ENCODE measurements at regions not wholly inside any gene's neighbourhood (a gene's known extent, or its start where the extent isn't known, plus 50 kb on each side); places are given as distances from the start of the nearest gene placed in this dataset.

DNA sequence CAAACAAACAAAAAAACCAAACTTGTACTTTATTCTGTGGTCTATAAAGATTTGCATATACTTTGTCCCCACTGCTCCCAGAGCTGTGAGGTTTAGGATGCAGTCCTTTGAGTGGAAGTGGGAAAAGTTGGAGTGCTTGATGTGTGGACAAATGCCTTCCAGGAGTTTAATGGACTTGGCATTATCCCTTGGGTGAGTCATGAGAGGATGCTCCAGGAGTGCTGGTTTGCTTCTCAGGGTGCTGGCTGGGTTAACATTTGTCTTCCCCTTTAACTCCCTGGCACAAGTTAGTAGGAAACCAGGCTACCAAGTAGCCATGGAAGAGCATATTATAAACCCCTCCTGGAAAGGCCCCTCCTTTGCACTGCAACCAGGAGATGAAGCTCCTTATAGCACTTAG, 417.4 kb upstream of the RIOK2 start:
- no peak for DNase-seq (ENCODE audit: low spot score)

DNA sequence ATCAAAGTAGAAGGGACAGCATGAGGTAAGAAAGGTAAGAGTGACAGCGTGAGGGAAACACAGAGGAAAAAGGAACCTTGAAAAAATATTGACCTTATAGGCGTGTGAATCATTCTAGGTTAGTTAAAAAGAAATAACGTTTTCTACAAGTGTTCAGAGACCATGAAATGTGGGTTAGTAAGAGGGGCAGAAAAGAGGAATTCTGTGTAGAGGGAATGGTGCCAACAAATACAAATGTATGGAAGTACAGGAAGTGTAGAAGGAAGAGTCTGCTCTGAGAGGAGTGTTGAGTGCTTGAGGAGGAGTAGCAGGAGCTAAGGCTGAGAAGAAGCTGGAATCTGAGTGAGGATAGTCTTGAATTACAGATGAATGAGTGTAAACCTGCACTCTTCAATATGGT, 418.6 kb upstream of the RIOK2 start:
- DNase-seq (ENCODE audit: low spot score): no peak

DNA sequence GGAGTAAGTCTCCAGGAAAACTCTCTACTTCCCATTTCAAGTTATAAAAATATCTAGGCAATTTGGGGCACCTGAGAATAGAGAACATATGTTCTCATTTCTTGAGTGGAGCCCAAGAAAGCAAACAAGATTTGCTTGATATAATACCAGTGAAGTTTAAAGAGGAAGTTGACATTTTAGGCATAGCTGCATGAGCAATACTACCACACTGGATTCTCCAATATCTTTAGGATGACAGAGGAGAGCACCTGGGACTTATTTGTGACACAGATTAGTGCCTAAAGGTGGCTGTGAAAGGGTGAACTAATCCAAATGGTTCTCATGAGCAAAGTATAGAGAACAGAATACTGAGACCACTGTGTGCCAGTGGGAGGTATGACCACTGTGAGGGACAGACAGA, 423.5 kb upstream of the RIOK2 start:
- DNase-seq (ENCODE audit: low spot score): no peak

DNA sequence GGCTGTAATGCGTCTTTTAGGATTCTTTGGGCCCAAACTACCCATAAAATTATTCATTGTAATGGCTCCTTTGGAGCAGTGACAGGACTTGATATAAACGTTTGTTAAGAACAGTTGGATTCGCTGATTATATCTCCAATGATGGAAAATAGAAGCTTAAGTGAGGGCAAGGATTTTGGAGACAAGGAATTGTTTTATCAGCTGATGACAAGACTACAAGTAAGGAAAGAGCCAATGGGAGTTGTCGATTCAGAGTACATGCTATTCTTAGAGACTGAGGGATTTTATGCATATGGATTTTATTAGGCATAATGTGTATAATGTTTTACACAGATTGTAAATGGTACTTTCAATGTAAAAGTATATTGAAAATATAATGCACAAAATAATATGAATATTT, 425.5 kb upstream of the RIOK2 start:
- no peak for DNase-seq (ENCODE audit: low spot score)

DNA sequence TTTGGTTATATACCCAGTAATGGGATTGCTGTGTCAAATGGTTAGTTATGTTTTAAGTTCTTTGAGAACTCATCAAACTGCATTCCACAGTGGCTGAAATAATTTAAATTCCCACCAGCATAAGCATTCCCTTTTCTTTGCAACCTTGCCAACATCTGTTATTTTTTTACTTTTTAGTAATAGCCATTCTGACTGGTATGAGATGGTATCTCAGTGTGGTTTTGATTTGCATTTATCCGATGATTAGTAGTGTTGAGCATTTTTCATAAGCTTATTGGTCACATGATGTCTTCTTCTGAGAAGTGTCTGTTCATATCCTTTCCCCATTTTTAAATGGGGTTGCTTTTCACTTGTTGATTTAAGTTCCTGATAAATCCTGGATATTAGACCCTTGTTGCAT, 435.7 kb upstream of the RIOK2 start:
- no peak for DNase-seq (ENCODE audit: low spot score)

DNA sequence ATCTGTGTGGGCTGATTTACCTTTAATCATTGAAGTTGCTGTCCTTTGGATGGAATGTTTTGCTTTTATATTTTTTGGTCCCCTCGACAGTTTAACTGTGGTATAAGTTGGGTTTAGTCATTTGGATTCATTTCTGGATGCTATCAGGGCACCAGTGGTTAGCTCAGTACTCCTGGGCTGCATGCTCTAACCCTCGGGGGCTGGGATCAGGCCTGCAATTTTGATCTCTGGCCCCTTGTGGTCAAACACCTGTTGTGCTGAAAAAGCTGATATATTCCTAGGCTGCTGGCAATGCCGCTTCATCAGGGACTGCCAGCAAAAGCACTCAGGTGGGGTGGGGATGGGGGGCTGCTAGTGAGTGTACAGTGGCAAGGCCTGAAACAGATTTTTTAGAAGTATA, 440.4 kb upstream of the RIOK2 start:
- no peak for DNase-seq (ENCODE audit: low spot score)

DNA sequence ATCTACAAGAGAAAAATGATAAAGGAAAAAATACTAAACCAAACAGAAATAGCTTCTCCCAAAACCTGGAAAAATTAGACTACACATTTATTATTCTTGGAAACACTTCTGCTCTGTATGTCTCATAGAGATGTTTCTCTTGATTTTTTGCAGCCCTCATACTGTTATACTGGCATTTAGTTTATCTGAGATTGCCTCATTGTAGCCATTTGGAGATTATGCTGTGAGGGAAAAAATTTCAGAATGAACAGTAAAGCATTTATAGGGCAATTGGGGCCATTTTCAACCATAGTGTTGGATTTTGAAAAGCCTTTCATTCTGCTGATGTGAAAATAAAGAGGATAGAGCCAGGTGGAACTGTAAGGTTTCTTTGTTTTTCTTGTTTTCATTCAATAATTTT, 441.8 kb upstream of the RIOK2 start:
- no peak for DNase-seq (ENCODE audit: low spot score)

DNA sequence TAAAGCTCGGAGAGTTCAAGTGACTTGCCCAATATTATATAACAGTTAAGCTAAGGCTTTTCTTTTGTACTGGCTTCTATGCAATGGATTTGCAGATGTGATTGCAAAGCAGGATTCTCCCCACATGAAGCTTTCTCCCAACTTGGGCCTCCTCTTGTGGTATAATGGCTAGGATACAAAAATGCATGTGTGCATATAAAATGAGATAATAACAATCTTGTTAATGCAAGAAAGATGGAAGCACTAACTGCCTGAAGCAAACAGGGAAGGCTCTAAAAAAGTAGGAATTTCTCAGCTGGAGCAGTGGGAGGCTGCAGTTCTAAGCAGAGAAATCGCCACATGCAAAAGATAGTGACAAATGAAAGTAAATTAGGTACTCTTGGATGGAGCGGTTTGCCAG, 444.2 kb upstream of the RIOK2 start:
- no peak for DNase-seq (ENCODE audit: low spot score)

DNA sequence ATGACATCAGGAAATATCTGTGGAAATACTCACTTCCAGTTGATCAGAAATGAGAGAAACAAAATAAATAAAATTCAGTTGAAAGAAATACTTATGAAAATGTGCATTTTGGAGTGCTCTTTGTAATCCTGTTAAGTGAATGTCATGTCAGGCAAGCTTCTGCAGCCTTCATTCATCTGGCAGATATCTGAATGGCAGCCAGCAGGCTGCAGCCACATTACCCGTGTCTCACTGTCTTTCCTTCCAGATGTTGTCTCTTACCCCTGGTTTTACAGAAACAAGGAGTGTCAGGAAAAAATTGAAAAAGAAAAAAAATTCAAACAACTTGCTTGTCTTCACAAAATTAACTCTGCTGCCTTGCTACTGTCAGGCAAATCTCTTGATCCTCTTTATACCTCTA, 445.0 kb upstream of the RIOK2 start:
- DNase-seq (ENCODE audit: low spot score): no peak

DNA sequence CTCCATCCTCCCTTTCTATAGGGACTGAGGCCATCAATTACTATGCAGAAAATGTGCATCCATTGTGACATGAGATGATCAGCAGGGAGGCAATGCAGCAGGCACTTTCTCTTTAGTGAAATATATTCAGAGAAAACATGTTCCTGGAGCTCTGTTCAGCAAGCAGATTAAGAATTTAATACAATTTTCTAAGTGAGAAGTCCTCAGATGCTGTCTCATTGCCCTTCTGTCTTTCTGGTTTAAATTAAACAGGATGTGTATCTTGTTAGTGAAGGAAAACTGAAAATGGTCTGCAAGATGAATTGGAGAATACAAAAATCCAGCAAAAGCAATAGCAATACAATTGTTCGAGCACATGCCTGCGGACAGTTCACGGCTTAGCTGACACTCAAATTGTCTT, 445.8 kb upstream of the RIOK2 start:
- DNase-seq (ENCODE audit: low spot score): peak; percentile 3

DNA sequence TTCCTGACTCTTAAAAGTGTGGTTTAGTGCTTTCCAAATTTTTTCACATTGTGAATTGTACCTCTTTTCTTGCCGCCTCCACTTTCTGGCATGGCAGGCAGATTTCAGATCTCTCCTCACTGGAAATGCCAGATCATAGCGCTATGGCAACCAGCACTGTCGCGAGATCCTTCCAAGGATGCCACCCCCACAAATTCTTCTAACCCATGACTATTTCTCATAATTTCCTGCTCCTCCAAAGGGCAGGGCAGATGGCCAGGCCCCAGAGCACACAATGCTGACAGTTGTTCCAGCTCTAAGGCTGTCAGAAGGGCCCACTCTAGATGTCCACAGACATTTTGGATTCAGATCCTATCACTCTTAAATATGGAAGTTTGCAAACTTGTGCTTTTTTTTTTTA, 446.2 kb upstream of the RIOK2 start:
- peak; percentile 48 for DNase-seq (ENCODE audit: low spot score)

DNA sequence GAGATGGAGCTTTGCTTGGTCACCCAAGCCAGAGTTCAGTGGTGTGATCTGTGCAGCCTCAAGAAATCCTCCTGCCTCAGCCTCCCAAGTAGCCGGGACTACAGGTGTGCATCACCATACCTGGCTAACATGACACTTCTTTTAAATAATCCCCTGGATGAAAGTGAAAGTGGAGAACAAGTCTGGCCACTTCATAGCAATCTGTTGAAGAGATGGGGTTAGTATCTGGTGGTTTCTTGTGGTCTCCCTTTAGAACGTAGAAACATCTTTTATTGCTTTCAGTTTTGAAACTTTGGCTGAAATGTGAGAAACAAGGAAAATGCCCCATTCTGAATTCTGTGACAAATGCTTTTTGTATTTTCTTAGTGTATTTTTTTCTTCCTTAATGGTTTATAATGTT, 452.5 kb upstream of the RIOK2 start:
- no peak for DNase-seq (ENCODE audit: low spot score)

DNA sequence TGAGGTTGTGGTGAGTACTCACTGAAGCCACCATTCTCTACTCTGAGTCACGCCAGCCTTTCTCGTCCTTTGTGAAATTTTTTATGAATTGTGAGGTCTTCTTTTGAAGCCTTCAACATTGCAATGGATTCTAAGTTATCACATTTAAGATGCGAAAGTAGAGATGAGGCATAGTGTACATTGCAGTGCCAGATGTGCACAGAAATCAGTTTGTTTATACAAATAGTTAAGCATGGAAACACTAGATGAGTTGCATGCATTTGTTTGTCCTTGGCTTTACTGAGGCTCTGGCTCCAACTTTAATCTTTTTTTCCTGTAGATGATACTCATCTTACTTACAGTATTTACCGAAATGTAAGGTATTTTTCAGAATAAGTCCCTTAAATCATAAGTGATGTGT, 453.7 kb upstream of the RIOK2 start:
- DNase-seq (ENCODE audit: low spot score): no peak

DNA sequence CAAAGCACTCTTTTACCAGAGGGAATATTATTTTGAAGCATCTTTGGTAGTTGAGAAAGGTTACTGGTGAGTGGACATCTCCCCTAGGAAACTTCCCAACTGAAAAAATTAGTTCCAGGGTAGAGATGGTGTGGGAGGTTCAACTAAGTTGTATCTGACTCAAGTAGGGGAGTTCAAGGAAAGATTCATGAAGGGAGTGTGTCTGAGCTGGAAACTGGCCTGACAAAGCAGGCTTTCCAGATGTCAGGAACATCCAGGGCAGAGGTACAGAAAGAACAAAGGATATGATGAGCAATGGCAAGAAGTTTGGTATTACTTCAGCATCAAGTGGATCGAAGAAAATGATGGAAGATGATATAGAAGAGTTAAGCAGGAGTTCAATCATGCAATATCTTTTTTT, 458.0 kb upstream of the RIOK2 start:
- DNase-seq (ENCODE audit: low spot score): no peak

DNA sequence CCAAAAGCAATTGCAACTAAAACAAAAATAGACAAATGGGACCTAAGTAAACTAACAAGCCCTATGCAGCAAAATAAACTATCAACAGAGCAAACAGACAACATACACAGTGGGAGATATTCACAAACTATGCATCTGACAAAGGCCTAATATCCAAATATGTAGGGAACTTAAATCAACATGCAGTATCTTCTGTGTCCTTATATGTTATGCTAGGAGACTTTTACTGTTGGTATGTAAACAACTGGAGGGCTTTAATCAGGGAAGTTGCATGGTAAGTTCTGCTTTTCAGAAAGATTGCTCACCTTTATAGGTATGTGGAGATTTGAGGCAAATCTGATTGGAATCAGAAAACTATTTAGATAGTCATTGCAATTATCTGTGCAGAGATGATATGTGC, 461.2 kb upstream of the RIOK2 start:
- no peak for DNase-seq (ENCODE audit: low spot score)

DNA sequence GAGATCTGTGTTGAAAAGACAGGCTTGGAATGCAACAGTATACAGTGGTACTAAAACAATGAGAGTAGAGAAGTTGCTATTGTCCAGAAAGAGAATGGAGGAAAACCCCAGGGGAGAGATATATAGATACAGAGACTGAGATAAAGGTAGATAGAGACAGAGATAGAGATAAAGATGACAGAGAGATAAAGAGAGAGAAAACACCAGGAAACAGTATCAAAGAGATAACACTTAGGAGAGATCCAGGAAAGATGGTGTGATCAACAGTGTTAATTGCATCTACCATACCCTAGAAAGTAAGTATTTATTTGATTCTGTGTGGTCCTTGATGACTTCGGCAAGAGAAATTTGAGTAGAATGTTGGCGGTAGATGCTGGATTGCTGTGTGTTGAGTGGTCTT, 461.8 kb upstream of the RIOK2 start:
- DNase-seq (ENCODE audit: low spot score): no peak

DNA sequence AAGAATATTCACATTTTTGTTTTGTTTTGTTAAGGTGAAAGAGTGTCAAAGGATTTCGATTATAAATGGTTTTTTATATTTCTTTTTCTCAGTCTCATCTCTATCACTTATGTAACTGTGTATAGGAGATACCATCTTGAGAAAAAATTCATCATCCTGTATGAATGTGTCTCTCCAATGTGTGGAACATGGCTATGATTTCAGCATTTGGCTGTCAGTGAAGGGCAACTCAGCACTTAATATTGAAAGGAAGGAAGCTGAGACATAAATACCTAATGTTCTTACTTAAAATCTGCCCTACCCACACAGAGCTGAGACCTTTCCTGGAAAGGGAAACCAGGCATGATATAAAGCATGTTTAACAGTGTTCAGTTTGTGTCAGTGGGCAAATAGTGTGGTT, 474.2 kb upstream of the RIOK2 start:
- DNase-seq (ENCODE audit: low spot score): no peak

DNA sequence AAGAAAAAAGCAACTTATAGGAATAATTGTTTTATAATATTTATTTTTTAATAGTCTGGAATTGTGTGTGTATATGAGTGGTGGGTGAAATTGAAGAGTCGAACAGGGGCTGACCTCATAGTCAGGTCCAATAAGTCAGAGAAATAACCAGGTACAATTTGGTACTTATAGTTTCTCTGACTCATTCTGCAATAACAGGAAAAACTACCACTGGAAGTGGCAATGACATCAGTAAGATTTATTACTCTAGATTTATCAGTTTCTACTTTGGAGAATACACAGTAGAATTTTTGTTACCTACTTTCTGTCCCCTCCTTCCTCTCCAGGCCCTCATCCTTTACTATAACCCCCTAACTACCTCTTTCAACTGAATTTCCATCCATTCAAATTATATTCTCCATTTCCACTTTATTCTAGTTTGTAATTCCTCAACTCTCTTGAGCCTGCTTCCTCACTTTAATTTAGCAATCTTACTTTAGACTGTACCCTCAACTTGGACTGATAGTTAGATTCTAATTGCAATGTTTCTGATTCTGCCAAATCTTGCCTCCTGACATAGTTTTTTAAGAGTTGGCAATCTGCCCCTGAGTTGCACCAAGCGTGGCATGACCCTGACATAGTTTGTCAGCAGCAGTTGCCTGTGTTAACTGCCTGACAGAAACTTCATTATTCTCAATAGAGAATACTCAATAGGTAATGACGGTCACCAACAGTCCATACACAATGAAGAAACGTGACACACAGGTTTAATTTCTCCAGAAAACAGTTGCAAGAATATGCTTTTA, 475.3 kb upstream of the RIOK2 start:
- no peak for DNase-seq (ENCODE audit: low spot score)

DNA sequence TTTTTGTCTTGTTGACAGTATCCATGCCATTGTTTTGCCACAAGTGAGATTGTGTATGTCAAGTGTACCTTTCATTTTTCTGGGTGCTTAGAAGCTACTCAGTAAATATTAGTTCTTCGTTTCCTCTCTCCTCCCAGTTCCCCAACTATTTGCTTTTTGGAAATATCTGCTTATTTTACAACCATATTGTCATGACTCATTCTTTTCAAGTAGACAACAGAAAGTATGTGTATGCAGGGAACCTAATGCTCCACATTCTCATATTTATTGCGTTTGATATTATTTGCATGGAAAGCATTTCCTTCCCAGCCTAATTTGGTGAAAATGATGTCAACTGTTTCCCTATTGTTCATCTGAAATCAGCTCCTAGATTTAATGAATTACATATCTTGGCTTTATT, 483.7 kb upstream of the RIOK2 start:
- no peak for DNase-seq (ENCODE audit: low spot score)

DNA sequence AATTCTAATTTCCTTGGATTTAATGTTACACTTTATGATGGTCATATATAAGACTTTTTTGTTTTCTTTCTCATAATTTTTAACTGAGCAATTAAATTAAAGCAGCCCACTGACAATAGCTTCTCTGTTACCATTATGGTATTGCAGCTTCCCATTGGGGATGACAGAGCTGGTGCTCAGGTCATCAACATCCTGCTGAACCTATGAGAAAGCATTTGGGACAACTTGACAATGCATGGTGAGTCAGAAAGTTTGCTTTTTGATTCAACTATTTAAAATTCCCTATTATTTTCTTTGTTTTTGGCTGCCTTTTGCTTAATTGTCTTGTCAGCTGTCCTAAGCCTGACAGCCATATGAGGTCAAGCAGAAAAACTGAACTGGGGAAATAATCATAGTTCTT, 487.4 kb upstream of the RIOK2 start:
- no peak for DNase-seq (ENCODE audit: low spot score)

DNA sequence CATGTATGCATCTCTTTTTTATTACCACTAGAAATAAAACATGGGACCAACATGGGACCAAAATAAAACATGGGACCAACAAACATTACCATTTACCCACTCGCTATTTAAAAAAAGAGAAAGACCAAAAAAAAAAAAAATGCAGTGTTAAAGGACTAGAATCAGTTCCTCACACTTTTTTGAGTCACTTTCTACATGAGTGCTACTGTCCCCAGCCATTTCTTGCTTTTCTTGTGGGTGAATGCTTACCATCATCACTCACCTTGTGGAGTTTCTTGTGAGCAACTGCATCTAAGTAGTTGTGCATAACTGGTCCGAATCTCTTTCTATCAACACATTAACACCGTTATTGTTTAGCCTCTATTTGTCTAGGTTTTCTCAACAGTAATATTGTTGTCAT, 493.6 kb upstream of the RIOK2 start:
- DNase-seq (ENCODE audit: low spot score): no peak

DNA sequence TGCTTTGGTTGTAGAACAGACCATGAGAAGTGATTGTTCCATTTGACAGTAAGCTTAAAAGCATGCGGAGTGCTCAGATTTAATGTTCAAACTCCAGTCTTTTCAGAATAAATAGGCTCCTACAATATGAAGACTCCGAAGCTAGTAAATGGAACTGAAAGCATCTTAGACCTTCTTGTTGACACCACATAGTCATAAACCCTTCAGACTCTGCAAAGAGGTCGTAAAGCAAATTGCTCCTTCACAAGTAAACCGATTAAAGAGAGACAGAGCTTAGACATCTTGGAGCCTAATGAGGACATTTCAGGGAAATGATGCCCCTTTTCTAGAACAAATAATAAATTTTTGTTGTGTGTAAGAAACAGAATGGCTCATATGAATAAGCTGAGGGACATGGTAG, 511.0 kb upstream of the RIOK2 start:
- no peak for DNase-seq (ENCODE audit: low spot score)

DNA sequence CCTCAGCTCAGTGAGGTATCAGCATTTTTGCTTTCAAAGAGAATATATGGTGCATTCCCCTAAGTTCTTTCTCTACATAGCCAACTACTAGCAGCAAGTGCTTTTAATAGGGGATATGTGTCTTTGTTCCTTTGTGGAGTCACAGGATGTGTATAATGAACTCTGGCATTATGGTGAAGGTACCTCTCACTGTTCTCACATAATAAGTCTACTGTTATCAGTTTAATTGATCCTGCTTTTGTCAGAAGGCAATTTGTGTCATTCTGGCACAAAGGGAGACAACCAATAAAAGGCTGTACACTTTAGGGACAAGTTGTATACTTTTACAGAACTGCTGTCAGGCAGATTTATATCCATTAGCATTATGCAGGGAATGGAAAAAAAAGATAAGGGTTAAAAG, 531.4 kb upstream of the RIOK2 start:
- no peak for DNase-seq (ENCODE audit: low spot score)

DNA sequence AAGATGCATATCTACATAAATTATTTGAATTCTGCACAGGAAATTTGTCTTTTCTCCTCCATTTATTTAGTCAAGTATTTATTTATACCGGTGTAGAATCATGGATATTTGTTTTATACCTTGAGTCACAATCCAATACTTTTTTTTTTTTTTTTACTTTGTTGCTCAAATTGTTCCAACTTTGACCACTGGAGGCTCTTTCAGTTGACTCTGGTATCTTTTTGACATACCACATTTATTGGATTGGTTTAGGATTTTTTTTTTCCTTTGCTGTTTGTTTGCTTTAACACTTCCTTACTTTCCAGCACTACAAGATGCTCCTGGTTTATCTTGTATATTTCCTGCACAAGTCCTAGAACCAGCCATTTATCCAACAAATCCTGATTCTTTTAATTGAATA, 543.1 kb upstream of the RIOK2 start:
- no peak for DNase-seq (ENCODE audit: low spot score)

DNA sequence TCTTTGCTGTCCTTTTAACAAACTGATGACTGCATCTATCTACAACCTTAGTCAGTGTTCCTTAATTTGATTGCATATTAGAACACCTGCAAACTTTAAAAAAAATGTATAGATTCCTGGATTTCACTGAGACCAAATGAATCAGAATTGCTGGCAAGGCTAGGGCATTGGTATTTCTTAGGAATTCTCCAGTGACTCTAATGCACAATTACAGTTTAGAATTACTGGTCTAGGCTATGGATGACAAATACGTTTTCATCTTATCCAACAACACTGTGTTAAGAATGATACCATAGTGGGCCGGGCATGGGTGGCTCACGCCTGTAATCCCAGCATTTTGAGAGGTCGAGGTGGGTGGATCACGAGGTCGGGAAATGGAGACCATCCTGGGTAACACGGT, 545.9 kb upstream of the RIOK2 start:
- DNase-seq (ENCODE audit: low spot score): no peak
